ENCODE measurements at regions not wholly inside any gene's neighbourhood (a gene's known extent, or its start where the extent isn't known, plus 50 kb on each side); places are given as distances from the start of the nearest gene placed in this dataset.
A peak's percentile ranks its signal among the peaks of the same experiment; 100 is the strongest.

DNA sequence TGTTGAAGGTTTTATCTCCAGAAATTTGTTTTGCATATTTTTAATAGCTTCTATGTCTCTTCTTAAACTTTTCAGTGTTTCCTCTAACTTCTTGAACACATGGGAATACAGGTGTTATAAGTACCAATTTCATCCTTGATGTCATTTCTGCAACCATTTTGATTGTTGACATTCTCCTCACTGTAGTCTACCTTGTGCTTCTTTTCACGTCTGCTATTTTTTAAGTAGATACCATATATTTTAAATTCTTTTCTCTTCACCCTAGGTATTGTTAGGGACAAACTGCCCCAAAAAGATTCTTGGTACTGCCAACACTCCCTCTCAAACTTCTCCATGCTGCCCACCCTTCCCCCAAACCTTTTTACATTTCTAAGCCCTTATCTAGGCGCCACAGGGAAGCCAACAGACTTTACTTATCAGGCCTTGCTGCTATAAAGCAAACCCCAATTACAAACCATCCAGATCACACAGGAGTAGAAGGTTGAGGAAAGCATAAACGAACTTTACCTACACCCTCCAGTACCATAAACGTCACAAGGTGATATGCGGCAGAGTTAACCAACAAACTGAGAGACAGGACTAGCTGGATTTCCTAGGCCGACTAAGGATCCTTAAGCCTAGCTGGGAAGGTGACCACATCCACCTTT lies 1165.3 kb downstream of the TAF11L14 start (continued):
- TF ChIP-seq KDM4B (IDR thresholded peaks at IDR 0.05; ENCODE audit: borderline replicate concordance in 2 of 2, low read depth in 1 of 2) = no peak
- no peak for TF ChIP-seq TAF9B (IDR thresholded peaks at IDR 0.05; ENCODE audit: partially characterized antibody)
- TF ChIP-seq NFE2L1 (tag; IDR thresholded peaks at IDR 0.05; ENCODE audit: borderline replicate concordance, low read depth) = no peak
- TF ChIP-seq RBM14 (IDR thresholded peaks at IDR 0.05; ENCODE audit: borderline replicate concordance, insufficient read depth, low read depth, low read length) = no peak
- TF ChIP-seq, protein P1, sequence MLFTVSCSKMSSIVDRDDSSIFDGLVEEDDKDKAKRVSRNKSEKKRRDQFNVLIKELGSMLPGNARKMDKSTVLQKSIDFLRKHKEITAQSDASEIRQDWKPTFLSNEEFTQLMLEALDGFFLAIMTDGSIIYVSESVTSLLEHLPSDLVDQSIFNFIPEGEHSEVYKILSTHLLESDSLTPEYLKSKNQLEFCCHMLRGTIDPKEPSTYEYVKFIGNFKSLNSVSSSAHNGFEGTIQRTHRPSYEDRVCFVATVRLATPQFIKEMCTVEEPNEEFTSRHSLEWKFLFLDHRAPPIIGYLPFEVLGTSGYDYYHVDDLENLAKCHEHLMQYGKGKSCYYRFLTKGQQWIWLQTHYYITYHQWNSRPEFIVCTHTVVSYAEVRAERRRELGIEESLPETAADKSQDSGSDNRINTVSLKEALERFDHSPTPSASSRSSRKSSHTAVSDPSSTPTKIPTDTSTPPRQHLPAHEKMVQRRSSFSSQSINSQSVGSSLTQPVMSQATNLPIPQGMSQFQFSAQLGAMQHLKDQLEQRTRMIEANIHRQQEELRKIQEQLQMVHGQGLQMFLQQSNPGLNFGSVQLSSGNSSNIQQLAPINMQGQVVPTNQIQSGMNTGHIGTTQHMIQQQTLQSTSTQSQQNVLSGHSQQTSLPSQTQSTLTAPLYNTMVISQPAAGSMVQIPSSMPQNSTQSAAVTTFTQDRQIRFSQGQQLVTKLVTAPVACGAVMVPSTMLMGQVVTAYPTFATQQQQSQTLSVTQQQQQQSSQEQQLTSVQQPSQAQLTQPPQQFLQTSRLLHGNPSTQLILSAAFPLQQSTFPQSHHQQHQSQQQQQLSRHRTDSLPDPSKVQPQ (CRISPR knock-in tag; IDR thresholded peaks at IDR 0.05; ENCODE audit: borderline replicate concordance) = no peak
- TF ChIP-seq MTA3 (IDR thresholded peaks at IDR 0.05; ENCODE audit: borderline replicate concordance) = no peak
- no peak for TF ChIP-seq HDAC8 (tag; IDR thresholded peaks at IDR 0.05)
- no peak for TF ChIP-seq SIN3B (IDR thresholded peaks at IDR 0.05; ENCODE audit: low read depth)
- TF ChIP-seq SMC3 (conservative IDR thresholded peaks at IDR 0.05; ENCODE audit: insufficient read depth, low read depth, low read length) = no peak
- TF ChIP-seq MAFF (IDR thresholded peaks at IDR 0.05; ENCODE audit: low read length) = no peak
- TF ChIP-seq U2AF1 (optimal IDR thresholded peaks at IDR 0.05; ENCODE audit: low read depth, low read length) = no peak
- TF ChIP-seq RAD51 (IDR thresholded peaks at IDR 0.05; ENCODE audit: borderline replicate concordance, low read depth) = no peak
- no peak for TF ChIP-seq ZNF699 (CRISPR knock-in tag; IDR thresholded peaks at IDR 0.05; ENCODE audit: insufficient replicate concordance)
- peak; percentile 77 for TF ChIP-seq LEF1 (IDR thresholded peaks at IDR 0.05)
- no peak for TF ChIP-seq NBN (IDR thresholded peaks at IDR 0.05; ENCODE audit: low read depth)
- no peak for TF ChIP-seq ZNF586 (CRISPR knock-in tag; conservative IDR thresholded peaks at IDR 0.05)
- TF ChIP-seq NCOR1 (IDR thresholded peaks at IDR 0.05) = peak; percentile 67
- TF ChIP-seq ZNF347 (CRISPR knock-in tag; IDR thresholded peaks at IDR 0.05; ENCODE audit: low read depth) = no peak
- no peak for TF ChIP-seq SRSF9 (IDR thresholded peaks at IDR 0.05; ENCODE audit: borderline replicate concordance, low read depth, low read length)
- TF ChIP-seq TAF1 (IDR thresholded peaks at IDR 0.05; ENCODE audit: control insufficient read depth, extremely low read depth, insufficient read depth, low read length, severe bottlenecking) = no peak
- peak; percentile 70 for TF ChIP-seq CBFA2T2 (conservative IDR thresholded peaks at IDR 0.05)
- no peak for TF ChIP-seq ZNF175 (CRISPR knock-in tag; IDR thresholded peaks at IDR 0.05; ENCODE audit: low read depth)
- TF ChIP-seq SMAD3 (CRISPR knock-in tag; conservative IDR thresholded peaks at IDR 0.05) = no peak
- TF ChIP-seq TOE1 (IDR thresholded peaks at IDR 0.05; ENCODE audit: borderline replicate concordance) = no peak
- no peak for TF ChIP-seq TOE1 (CRISPR knock-in tag; IDR thresholded peaks at IDR 0.05; ENCODE audit: borderline replicate concordance, low read depth)
- TF ChIP-seq BDP1 (IDR thresholded peaks at IDR 0.05; ENCODE audit: insufficient read depth, insufficient read length) = no peak
- no peak for TF ChIP-seq ZNF12 (CRISPR knock-in tag; IDR thresholded peaks at IDR 0.05)
- TF ChIP-seq ZFP30 (CRISPR knock-in tag; IDR thresholded peaks at IDR 0.05; ENCODE audit: borderline replicate concordance) = no peak
- no peak for TF ChIP-seq POLR2H (tag; IDR thresholded peaks at IDR 0.05; ENCODE audit: low read depth)
